RWPE1 (cell line): ENCODE measurements at regions not wholly inside any gene's neighbourhood (a gene's known extent, or its start where the extent isn't known, plus 50 kb on each side); places are given as distances from the start of the nearest gene placed in this dataset.
"Not testable (repeated sequence)": the region's sequence is repeated elsewhere in the genome, so short reads cannot be mapped to it uniquely, and the experiment has no call there.

Experiments
- CTCF ChIA-PET: fragments of 350-600 bp; sonication (Branson Sonifier 250); formaldehyde crosslinking; extraction: SDS; loops from one replicate; lab custom pipeline; 2021; lab: Yijun Ruan, JAX
- POLR2A ChIA-PET: fragments of 400-600 bp; formaldehyde crosslinking; extraction: SDS; loops from one replicate; lab custom pipeline; 2020; ENCODE audit warnings: antibody characterized with exemption; ENCODE audit not compliant: low non-redundant PET; lab: Yijun Ruan, JAX
- DNase-seq: peaks from one replicate; pipeline ENCODE4 v3.0.0; 2012; ENCODE audit warnings: low spot score
- H3K27ac ChIP-seq: fragments of 450-650 bp; 2 replicates; pipeline ENCODE4 v1.5.1; 2017
- CTCF ChIP-seq: fragments of 450-650 bp; conservative IDR thresholded peaks from 2 replicates; pipeline ENCODE4 v1.5.1; 2017; ENCODE audit warnings: low read depth, mild to moderate bottlenecking

- ChIA-PET CTCF (no interaction called here), POLR2A (no interaction called here)
- DNase-seq: no peak
- TF ChIP-seq CTCF: no peak
- H3K27ac ChIP-seq: no peak overlapping the region
Observed at GRCh38 chr7:84735011-84735410, 451.8 kb downstream of the SEMA3D start.

GRCh38 chr7:84733976-84734375, 452.9 kb downstream of the SEMA3D start:
- H3K27ac ChIP-seq, DNase-seq, CTCF ChIA-PET, POLR2A ChIA-PET: not testable (repeated sequence)

GRCh38 chr7:84730864-84731263, 456.0 kb downstream of the SEMA3D start:
- H3K27ac ChIP-seq, CTCF ChIA-PET, DNase-seq, POLR2A ChIA-PET: not testable (repeated sequence)

- POLR2A ChIA-PET: no interaction called here
- no peak for DNase-seq
- H3K27ac ChIP-seq: no peak overlapping the region
- CTCF ChIA-PET: interaction anchor here (0.7 kb wide), 1 partner anchor 268 kb away, joined by 4 read pairs; no protein-coding TSS in a partner anchor
- no peak for TF ChIP-seq CTCF
Observed at GRCh38 chr7:84729284-84729683, 457.6 kb downstream of the SEMA3D start.

GRCh38 chr7:84722734-84723133, 464.1 kb downstream of the SEMA3D start:
- no peak for TF ChIP-seq CTCF
- ChIA-PET CTCF (no interaction called here), POLR2A (no interaction called here)
- H3K27ac ChIP-seq: no peak overlapping the region
- no peak for DNase-seq

- POLR2A ChIA-PET: no interaction called here
- CTCF ChIA-PET: interaction anchor here (0.6 kb wide), 1 partner anchor 97 kb away, joined by 3 read pairs; no protein-coding TSS in a partner anchor
- DNase-seq: no peak
- H3K27ac ChIP-seq: no peak overlapping the region
- TF ChIP-seq CTCF: no peak
Observed at GRCh38 chr7:84722086-84722485, 464.8 kb downstream of the SEMA3D start.

GRCh38 chr7:84720456-84721097, 466.3 kb downstream of the SEMA3D start:
- H3K27ac ChIP-seq: no peak overlapping the region
- no peak for TF ChIP-seq CTCF
- ChIA-PET POLR2A (no interaction called here), CTCF (interaction anchor here (0.7 kb wide), 1 partner anchor 235 kb away, joined by 3 read pairs; no protein-coding TSS in a partner anchor)
- DNase-seq: no peak
